NT2/D1 (cell line): ENCODE measurements at regions not wholly inside any gene's neighbourhood (a gene's known extent, or its start where the extent isn't known, plus 50 kb on each side); places are given as distances from the start of the nearest gene placed in this dataset.

Source experiments
- SUZ12 ChIP-seq: IDR thresholded peaks from 2 replicates; pipeline ENCODE4 v1.6.1; 2011; ENCODE audit not compliant: insufficient read length, insufficient read depth; ENCODE audit errors: extremely low read depth
- YY1 ChIP-seq: IDR thresholded peaks from 2 replicates; pipeline ENCODE4 v1.6.1; 2011; ENCODE audit not compliant: insufficient read length, insufficient read depth
- ZNF274 ChIP-seq: IDR thresholded peaks from 2 replicates; pipeline ENCODE4 v1.6.1; 2011; ENCODE audit warnings: mild to moderate bottlenecking, low read depth, low read length

DNA sequence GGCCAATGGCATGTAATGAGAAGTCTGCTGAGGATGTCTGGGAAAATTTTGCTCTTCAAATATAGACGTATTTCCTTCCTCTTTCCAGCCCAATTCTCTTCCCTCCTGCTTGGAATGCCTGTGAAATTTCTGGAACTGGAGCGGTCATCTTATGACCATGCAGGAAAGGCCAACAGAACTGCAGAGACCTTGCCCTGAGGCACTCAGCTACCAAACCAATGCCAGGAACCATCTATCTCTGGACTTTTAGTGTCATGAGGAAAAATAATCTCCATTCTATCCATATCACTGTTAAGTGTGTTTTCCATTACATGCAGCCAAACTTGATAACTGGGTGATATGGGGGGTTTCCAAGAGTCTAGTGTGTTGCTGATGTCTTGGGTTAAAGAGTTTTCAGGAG lies 363.7 kb downstream of the SLC4A3 start:
- no peak for TF ChIP-seq YY1
- TF ChIP-seq ZNF274: no peak
- TF ChIP-seq SUZ12: no peak
